ENCODE measurements at regions not wholly inside any gene's neighbourhood (a gene's known extent, or its start where the extent isn't known, plus 50 kb on each side); places are given as distances from the start of the nearest gene placed in this dataset.
A peak's percentile ranks its signal among the peaks of the same experiment; 100 is the strongest.

DNA sequence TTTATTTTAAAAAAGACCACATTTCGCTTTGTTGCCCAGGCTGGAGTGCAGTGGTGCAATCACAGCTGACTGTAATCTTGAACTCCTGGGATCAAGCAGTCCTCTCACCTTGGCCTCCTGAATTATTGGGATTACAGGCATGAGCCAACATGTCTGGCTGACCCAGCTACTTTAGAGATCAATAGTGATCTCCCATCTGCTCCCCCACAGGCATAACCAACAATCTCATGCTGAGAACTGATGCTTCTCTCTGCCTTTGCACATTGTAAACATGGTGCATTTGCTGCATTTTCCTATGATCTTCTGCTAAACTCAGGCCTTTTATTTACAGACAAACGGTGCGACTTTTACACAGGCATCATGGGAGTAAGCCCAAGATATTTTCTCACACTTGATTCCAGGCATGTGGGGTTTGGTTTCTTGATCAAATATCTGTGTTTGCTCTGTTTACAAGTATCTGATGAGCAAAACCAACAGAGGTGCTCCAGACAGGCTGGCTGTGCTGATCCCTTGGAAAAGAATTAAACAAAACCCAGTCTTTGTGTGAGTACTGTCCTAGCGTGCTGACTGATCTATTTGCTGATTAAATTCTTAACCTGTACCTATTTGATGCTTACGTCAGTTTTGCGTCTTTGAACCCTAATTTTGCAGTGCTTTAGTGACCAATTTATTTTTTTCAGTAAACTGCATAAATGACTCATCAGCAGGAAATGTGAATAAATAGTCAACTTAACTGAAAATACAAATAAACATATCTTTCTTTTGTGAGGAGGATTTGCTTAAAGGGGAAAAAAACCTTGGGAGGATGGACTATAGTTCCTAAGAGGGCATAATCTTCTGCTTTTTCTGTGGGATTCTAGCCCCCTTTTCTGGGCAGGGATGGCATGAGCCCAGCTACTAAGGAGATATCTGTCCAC, 191.7 kb upstream of the NR3C1 start (continued):
- no peak for TF ChIP-seq TRAFD1 (CRISPR knock-in tag; IDR thresholded peaks at IDR 0.05; ENCODE audit: borderline replicate concordance)
- peak; percentile 81 for TF ChIP-seq MAFF (IDR thresholded peaks at IDR 0.05; ENCODE audit: low read depth, low read length)
- no peak for TF ChIP-seq DMAP1 (CRISPR knock-in tag; IDR thresholded peaks at IDR 0.05)
- TF ChIP-seq HNF4A (CRISPR knock-in tag; IDR thresholded peaks at IDR 0.05), result peak; percentile 69
- TF ChIP-seq ZBTB26 (CRISPR knock-in tag; IDR thresholded peaks at IDR 0.05; ENCODE audit: borderline replicate concordance), result 0 out of 2 replicates have a peak, but pooled peaks have one; percentile 60
- TF ChIP-seq JDP2 (CRISPR knock-in tag; IDR thresholded peaks at IDR 0.05; ENCODE audit: borderline replicate concordance), result no peak
- TF ChIP-seq, protein P1, sequence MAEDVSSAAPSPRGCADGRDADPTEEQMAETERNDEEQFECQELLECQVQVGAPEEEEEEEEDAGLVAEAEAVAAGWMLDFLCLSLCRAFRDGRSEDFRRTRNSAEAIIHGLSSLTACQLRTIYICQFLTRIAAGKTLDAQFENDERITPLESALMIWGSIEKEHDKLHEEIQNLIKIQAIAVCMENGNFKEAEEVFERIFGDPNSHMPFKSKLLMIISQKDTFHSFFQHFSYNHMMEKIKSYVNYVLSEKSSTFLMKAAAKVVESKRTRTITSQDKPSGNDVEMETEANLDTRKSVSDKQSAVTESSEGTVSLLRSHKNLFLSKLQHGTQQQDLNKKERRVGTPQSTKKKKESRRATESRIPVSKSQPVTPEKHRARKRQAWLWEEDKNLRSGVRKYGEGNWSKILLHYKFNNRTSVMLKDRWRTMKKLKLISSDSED (CRISPR knock-in tag; IDR thresholded peaks at IDR 0.05), result no peak
- TF ChIP-seq TFDP2 (CRISPR knock-in tag; IDR thresholded peaks at IDR 0.05), result 0 out of 2 replicates have a peak, but pooled peaks have one; percentile 14
- peak; percentile 87 for TF ChIP-seq RARA (CRISPR knock-in tag; IDR thresholded peaks at IDR 0.05)
- no peak for TF ChIP-seq ZBTB33 (CRISPR knock-in tag; IDR thresholded peaks at IDR 0.05)
- TF ChIP-seq NCOA5 (CRISPR knock-in tag; IDR thresholded peaks at IDR 0.05), result no peak
- 0 out of 2 replicates have a peak, but pooled peaks have one; percentile 21 for TF ChIP-seq ZNF329 (CRISPR knock-in tag; IDR thresholded peaks at IDR 0.05; ENCODE audit: low read depth)
- no peak for TF ChIP-seq MAF1 (CRISPR knock-in tag; IDR thresholded peaks at IDR 0.05; ENCODE audit: borderline replicate concordance)
- TF ChIP-seq CCAR2 (optimal IDR thresholded peaks at IDR 0.05; ENCODE audit: low read depth, low read length), result no peak
- TF ChIP-seq ZMYM4 (CRISPR knock-in tag; IDR thresholded peaks at IDR 0.05), result peak; percentile 83
- TF ChIP-seq ZEB1 (IDR thresholded peaks at IDR 0.05; ENCODE audit: insufficient replicate concordance, low read depth), result no peak
- TF ChIP-seq HMGA1 (CRISPR knock-in tag; conservative IDR thresholded peaks at IDR 0.05), result no peak
- no peak for TF ChIP-seq IRX3 (CRISPR knock-in tag; IDR thresholded peaks at IDR 0.05; ENCODE audit: borderline replicate concordance, low read depth)
- TF ChIP-seq ATF7 (IDR thresholded peaks at IDR 0.05), result no peak
- 0 out of 2 replicates have a peak, but pooled peaks have one; percentile 48 for TF ChIP-seq ATF7 (CRISPR knock-in tag; IDR thresholded peaks at IDR 0.05)

Data from HepG2 (cell line).